RWPE2 (cell line): ENCODE measurements at regions not wholly inside any gene's neighbourhood (a gene's known extent, or its start where the extent isn't known, plus 50 kb on each side); places are given as distances from the start of the nearest gene placed in this dataset.

Experiments used
- ATAC-seq: fragments of 200-7000 bp; cut with Tn5 transposase; 3 replicates; pipeline ENCODE4 v1.9.1; 2021; ENCODE audit warnings: low read depth
- DNase-seq: peaks from one replicate; pipeline ENCODE4 v3.0.0-alpha.2; 2020; ENCODE audit warnings: low spot score
- H3K27ac ChIP-seq: fragments of 450-650 bp; 2 replicates; pipeline ENCODE4 v1.5.1; 2017; ENCODE audit warnings: mild to moderate bottlenecking; ENCODE audit not compliant: poor library complexity, severe bottlenecking
- H3K27me3 ChIP-seq: fragments of 250-450 bp; sonication (Bioruptor Pico); 2 replicates; pipeline ENCODE4 v1.5.1; 2021; ENCODE audit warnings: mild to moderate bottlenecking, moderate library complexity; ENCODE audit not compliant: insufficient read depth, poor library complexity, severe bottlenecking
- H3K36me3 ChIP-seq: fragments of 250-450 bp; sonication (Bioruptor Pico); 2 replicates; pipeline ENCODE4 v1.5.1; 2020; ENCODE audit warnings: low read depth, mild to moderate bottlenecking, moderate library complexity
- H3K4me1 ChIP-seq: fragments of 250-450 bp; sonication (Bioruptor Pico); 2 replicates; pipeline ENCODE4 v1.5.1; 2021; ENCODE audit warnings: mild to moderate bottlenecking, moderate library complexity; ENCODE audit not compliant: insufficient read depth, poor library complexity, severe bottlenecking
- H3K4me3 ChIP-seq: fragments of 250-450 bp; sonication (Bioruptor Pico); 2 replicates; pipeline ENCODE4 v1.5.1; 2021; ENCODE audit warnings: mild to moderate bottlenecking, moderate library complexity; ENCODE audit not compliant: severe bottlenecking
- H3K9me3 ChIP-seq: fragments of 250-450 bp; sonication (Bioruptor Pico); 2 replicates; pipeline ENCODE4 v1.5.1; 2021; ENCODE audit warnings: mild to moderate bottlenecking, moderate library complexity; ENCODE audit not compliant: severe bottlenecking
- TF ChIP-seq, protein P1 (sequence below): fragments of 450-650 bp; IDR thresholded peaks from one replicate; pipeline ENCODE4 v1.5.1; 2017; ENCODE audit warnings: mild to moderate bottlenecking, moderate library complexity; ENCODE audit not compliant: poor library complexity, severe bottlenecking

DNA sequence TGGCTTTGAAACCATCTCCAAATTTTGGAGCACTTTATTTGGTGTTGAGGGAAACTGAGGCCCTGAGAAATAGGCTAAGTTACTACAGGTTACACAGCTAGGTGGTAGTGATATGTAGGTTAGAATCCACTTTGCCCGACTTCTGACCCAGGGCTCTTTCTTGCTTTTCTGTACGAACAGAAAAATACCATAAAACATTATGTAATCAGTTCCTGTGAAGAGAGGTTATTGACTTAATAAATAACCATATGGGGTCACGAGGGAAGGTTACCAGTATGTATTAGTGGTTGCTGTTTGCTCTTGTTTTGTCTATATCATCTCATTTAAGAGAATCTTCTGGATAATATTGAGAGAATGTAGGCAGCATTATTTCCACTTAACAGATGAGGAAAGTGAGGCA lies 172.2 kb upstream of the MAF start:
- no peak for ATAC-seq
- Histone ChIP-seq H3K27ac (no peak overlapping the region), H3K36me3 (no peaks in the 10 kb centered on the region), H3K4me1 (peaks cover 24% of the 10 kb centered on the region), H3K9me3 (no peaks in the 10 kb centered on the region), H3K4me3 (no peak overlapping the region), H3K27me3 (no peaks in the 10 kb centered on the region)
- DNase-seq, result no peak
- TF ChIP-seq, protein P1, sequence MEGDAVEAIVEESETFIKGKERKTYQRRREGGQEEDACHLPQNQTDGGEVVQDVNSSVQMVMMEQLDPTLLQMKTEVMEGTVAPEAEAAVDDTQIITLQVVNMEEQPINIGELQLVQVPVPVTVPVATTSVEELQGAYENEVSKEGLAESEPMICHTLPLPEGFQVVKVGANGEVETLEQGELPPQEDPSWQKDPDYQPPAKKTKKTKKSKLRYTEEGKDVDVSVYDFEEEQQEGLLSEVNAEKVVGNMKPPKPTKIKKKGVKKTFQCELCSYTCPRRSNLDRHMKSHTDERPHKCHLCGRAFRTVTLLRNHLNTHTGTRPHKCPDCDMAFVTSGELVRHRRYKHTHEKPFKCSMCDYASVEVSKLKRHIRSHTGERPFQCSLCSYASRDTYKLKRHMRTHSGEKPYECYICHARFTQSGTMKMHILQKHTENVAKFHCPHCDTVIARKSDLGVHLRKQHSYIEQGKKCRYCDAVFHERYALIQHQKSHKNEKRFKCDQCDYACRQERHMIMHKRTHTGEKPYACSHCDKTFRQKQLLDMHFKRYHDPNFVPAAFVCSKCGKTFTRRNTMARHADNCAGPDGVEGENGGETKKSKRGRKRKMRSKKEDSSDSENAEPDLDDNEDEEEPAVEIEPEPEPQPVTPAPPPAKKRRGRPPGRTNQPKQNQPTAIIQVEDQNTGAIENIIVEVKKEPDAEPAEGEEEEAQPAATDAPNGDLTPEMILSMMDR, result no peak

DNA sequence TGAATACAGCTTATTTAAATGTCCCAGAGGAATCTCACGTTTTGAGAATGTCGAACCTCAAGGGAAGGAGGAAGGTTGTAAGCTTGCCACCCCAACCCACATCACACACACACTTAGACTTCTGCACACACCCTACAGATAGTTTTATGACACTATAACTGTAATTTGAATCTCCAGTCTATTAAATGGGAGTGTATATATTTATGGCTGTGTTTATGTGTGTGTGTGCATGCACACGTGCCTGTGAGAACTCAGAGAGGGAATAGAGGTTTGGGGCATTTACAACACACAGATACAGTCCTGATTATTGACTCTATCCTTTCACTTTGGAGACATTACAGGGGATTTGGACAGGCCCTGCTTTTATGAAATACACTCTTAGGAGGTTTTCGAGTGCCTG lies 171.5 kb upstream of the MAF start:
- no peak overlapping the region for H3K27ac ChIP-seq
- H3K4me1 ChIP-seq, result peaks cover 24% of the 10 kb centered on the region
- H3K9me3 ChIP-seq, result no peaks in the 10 kb centered on the region
- DNase-seq (no peak), ATAC-seq (no peak)
- no peaks in the 10 kb centered on the region for H3K36me3 ChIP-seq
- no peak overlapping the region for H3K4me3 ChIP-seq
- H3K27me3 ChIP-seq, result no peaks in the 10 kb centered on the region
- TF ChIP-seq, protein P1, result no peak

DNA sequence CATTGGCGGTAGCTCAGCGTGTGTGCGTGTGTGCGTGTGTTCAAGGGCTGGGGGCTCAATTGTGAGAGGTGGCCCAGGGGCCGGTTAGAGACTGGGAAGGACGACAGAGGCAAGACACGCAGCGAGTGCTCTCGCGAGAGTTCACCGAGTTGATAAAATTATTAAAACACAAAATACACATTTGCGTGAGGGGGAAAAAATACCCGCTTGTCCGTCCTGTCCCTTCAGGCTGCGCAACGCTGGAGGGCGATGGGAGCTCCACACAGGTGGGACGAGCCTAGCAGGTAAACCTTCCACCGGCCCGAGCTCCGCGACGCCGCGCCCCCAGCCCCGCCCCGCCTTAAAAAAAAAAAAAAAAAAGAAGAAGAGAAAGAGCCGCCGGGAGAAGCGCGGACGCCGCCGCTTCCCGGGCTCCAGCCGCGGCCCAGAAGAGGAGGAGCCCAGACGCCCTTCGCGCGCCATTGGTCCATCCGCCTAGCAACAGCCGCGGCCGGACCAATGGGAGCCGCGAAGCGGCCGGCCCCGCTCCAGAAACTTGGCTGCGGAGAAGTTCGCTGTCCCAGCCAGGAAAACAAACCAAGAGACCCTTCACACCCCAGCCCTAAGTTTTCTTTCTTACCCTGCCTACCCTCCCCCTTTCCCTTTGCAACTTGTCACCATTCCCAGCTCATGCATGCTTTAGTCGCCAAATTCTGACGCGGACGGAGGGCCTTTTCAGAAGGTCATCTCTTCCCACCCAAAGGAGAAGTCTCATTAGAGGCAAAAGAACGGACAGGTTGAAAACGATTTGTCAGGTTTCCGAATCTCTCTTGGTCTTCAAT lies 169.9 kb upstream of the MAF start:
- H3K4me1 ChIP-seq, result peaks cover 14% of the 10 kb centered on the region
- no peaks in the 10 kb centered on the region for H3K27me3 ChIP-seq
- peak overlapping the region; percentile 42 for H3K4me3 ChIP-seq
- H3K36me3 ChIP-seq, result no peaks in the 10 kb centered on the region
- ATAC-seq (peak; percentile 97), DNase-seq (peak; percentile 91)
- H3K27ac ChIP-seq, result peak overlapping the region; percentile 25
- no peaks in the 10 kb centered on the region for H3K9me3 ChIP-seq
- TF ChIP-seq, protein P1, result no peak

DNA sequence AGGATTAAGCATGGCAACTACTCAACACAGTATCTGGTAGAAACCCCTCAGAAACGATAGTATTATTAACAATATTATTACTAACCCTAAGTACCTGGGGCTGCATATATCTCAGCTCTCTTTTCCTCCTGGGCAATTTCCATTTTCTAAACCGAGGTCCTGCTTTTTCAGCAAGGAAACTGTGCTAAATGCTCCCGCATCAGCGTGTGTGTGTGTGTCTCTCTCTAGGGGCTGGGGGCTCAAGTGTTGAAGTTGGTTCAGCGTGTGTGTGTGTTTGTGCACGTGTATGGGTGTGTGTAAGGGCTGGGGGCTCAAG lies 169.3 kb upstream of the MAF start:
- no peak for ATAC-seq
- peak overlapping the region; percentile 42 for H3K4me3 ChIP-seq
- H3K36me3 ChIP-seq, result no peaks in the 10 kb centered on the region
- peak overlapping the region; percentile 25 for H3K27ac ChIP-seq
- H3K27me3 ChIP-seq, result no peaks in the 10 kb centered on the region
- DNase-seq, result no peak
- H3K9me3 ChIP-seq, result no peaks in the 10 kb centered on the region
- peaks cover 14% of the 10 kb centered on the region for H3K4me1 ChIP-seq
- TF ChIP-seq, protein P1, result no peak

DNA sequence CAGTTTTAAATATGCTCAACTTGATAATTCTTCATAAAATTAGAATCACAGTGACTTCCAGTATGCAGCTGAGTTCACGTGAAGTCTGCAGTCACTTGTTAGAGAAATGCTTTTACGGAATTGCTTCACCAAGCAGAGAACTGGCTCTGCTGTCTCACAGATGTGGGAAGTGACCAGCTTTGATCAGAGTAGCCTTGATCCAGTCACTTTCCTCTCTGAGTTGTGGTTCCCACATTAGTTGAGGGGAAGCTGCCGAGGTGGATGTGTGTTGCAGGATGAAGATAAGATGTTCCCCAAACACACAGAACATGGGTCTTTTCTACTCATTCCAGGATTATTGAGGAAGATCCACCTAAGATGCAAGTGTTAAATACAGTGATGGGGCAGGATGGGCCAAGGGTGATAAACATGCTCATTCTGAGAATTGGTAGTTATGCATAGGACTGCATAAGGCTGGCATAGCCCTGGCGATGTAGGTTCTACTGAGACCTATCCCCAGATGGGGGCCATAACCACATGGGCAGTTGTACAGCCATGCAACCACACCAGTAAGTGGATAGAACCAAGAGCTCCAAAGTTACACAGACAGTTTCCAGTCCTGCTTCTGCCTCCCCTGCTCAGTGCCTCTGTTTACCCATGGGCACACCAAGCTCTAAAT lies 168.9 kb upstream of the MAF start:
- ATAC-seq (no peak), DNase-seq (no peak)
- Histone ChIP-seq H3K9me3 (no peaks in the 10 kb centered on the region), H3K4me1 (peaks cover 14% of the 10 kb centered on the region), H3K27ac (no peak overlapping the region), H3K4me3 (no peak overlapping the region), H3K36me3 (no peaks in the 10 kb centered on the region), H3K27me3 (no peaks in the 10 kb centered on the region)
- TF ChIP-seq, protein P1, result no peak
